Kidney capillary endothelial cell (primary cell): ENCODE measurements at regions not wholly inside any gene's neighbourhood (a gene's known extent, or its start where the extent isn't known, plus 50 kb on each side); places are given as distances from the start of the nearest gene placed in this dataset.
"Not testable (repeated sequence)": the region's sequence is repeated elsewhere in the genome, so short reads cannot be mapped to it uniquely, and the experiment has no call there.

Experiments
- DNase-seq: peaks from one replicate; pipeline ENCODE4 v3.0.0-alpha.2; 2018; ENCODE audit warnings: low spot score

DNA sequence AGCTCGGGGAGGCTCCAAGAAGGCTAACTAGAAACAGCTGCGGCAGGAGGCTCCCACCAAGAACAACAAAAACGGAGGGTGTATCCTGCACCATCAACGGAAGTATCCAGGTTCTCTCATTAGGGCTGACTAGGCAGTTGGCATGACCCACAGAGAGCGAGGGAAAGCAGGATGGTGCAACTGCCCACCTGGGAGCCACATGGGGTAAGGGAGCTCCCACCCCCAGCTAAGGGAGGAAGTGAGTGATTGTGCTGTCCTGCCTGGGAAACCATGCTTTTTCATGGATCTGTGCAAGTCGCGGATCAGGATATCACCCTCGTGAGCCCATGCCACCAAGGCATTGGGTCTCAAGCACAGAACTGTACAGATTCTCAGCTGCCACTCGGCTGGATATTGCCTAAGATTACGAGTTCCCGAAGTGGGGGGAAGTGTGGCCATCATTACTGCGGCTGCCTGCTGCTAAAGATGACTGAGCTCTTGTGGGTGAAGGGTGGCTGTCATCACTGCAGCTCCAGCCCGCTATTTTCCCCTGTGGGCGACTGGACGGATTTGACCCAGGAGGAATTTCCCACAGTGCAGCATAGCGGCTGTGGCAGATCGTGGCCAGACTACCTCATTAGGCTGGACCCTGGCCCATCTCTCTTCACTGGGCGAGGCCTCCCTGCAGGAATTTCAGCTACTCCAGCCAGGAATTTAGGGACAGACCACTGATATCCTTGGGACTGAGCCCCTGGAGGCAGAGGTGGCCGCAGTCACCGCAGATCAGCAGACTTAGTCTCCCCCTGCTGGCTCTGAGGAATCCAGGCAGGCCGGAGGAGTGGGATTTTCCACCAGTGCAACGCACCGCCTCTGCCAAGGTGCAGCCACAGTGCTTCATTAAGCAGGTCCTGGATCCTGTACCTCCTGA, 515.7 kb downstream of the FRK start:
- DNase-seq = no peak

DNA sequence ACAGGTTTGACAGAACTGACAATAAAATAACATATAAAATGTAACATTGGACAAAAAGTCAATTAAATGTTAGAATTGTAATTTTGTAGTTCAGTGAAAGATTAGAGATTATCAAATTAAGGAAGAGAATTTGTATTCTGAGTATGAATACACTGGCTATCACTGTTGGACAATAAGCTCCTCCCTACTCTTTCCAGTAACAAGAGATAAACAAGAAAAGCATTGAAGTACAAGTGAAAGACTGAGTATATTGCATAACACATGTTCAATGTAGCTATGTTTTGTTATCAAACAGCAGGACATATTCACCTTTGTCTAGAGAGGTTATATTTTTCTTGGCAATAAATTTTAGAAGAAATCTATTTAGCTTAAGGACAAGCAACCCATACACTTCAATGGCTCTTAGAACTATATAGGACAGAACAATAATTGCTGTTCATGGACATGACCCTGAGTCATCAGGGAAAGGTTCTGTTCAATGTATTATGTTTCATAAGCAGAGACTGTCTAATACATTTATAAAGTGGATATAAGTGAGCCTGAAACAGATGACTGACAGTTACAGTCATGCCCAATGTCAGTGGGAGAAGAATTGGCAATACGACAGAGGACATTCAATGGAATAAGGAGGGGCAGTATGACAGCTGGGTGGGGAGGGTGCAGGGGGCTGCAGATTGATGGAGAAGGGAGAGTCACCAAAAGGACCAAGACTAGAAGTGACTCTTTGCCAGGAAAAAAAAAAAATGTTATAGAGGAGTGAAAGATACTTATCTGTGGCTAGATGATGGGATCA, 520.4 kb downstream of the FRK start:
- no peak for DNase-seq

DNA sequence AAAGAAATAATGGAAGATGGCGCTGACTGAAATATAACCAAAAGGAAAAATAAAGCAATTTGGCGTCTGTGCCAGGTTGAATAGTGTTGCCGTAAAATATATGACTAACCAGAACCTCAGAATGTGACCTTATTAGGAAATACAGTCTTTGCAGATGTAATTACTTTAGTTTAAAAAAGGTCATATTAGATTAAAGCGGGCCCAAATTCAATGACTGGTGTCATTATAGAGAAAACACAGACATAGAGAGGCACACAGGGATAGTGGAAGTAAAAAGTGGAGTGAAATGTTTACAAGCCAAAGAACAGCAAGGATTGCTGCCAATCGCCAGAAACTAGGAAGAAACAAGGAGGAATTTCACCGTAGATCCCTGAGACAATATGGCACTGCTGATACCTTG, 521.2 kb downstream of the FRK start:
- no peak for DNase-seq

DNA sequence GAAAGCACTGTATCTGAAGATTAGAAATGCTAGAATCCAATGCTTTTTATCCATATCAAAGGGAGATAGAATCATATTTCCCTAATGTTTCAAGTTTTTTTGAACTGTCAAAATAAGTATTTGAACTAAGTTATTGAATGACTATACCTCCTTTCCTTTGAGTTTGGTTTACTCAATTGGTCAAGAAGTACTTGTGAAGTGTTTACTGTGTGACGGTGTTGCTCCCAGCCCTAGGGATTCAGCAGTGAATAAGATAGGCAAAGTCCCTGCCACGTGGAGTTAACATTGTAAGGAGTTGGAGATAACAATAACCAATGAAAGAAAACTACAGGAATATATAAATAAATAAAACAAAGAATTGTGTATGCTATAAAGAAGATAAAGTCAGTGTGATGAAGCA, 535.9 kb downstream of the FRK start:
- no peak for DNase-seq

DNA sequence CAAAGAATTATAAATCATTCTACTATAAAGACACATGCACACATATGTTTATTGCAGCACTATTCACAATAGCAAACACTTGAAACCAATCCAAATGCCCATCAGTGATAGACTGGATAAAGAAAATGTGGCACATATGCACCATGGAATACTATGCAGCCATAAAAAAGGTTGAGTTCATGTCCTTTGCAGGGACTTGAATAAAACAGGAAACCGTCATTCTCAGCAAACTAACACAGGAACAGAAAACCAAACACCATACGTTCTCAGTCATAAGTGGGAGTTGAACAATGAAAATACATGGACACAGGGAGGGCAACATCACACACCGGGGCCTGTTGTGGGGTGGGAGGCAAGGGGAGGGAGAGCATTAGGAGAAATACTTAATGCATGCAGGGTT, 538.9 kb downstream of the FRK start:
- not testable (repeated sequence) for DNase-seq

DNA sequence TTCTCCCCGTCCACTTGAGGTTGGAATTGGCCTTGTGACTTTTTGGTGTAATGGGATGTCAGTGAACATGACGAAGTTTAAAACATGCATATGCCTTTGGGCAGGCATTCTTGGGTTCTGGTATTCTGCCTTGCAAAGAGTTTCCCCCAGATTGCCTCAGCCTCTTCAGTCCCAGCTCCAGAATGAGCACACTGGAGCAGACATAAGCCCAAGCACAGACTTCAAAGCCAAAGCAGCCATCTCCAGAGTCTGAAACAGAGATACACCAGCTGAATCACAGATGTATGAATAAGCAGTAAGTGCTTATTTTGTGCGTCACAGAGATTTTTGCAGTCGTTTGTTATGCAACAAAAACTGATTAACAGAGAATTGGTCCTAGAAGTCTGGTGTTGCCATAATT, 546.0 kb downstream of the FRK start:
- no peak for DNase-seq

DNA sequence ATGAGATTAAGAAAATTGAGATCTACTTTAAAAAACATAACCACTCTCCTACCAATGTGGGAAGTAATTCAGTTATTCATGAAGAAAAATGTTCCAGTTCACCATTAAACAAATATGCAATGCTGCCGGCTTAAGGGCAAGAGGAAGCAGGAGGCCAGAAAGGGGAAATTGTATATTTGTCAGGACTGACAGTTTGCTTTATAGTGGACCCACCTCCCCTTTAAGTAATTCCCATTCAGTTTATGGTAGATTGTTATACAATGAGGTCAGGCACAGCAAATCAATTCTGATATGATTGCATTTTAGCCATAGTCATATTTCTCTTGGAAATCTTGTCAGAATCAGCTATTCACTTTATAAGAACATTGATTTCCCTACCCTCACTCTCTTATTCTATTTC, 547.8 kb downstream of the FRK start:
- no peak for DNase-seq

DNA sequence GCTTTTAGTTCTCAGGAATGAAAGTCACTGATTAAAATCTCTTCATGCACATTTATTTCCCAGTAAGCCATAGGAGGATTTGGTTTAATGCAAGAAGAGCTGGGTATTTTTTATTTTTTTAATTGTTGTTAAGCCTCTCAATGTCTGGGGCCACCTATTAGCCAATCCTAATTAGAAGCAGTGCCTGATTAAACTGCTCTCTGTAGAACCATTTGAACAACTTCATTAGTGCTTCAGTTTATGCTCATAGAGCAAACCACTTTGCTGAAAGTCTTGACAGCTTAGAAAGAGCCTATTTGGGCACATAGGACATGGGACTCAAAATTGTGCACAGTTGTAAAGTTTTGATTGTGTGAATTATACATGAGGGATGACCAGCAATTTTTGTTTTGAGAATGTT, 548.9 kb downstream of the FRK start:
- no peak for DNase-seq

DNA sequence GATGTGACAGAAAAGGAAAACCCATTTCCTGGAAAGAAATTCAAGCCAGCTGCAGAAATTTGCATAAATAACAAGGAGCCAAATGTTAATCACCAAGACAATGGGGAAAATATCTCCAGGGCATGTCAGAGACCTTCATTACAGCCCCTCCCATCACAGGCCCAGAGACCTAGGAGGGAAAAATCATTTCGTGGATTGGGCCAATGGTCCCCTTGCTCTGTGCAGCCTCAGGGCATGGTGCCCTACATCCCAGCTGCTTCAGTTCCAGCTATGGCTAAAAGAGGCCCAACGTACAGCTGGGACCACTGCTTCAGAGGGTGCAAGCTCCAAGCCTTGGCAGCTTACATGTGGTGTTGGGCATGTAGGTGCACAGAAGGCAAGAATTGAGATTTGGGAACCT, 558.3 kb downstream of the FRK start:
- DNase-seq = not testable (repeated sequence)

DNA sequence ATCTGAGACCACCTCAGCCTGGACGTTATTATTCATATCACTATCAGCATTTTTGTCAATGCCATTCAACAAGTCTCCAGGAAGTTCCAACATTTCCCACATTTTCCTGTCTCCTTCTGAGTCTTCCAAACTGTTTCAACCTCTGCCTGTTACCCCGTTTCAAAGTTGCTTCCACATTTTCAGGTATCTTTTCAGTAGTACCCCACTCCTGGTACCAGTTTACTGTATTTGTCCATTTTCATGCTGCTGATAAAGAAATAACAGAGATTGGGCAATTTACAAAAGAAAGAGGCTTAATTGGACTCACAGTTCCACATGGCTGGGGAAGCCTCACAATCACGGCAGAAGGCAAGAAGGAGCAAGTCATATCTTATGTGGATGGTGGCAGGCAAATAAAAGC, 565.5 kb downstream of the FRK start:
- no peak for DNase-seq

DNA sequence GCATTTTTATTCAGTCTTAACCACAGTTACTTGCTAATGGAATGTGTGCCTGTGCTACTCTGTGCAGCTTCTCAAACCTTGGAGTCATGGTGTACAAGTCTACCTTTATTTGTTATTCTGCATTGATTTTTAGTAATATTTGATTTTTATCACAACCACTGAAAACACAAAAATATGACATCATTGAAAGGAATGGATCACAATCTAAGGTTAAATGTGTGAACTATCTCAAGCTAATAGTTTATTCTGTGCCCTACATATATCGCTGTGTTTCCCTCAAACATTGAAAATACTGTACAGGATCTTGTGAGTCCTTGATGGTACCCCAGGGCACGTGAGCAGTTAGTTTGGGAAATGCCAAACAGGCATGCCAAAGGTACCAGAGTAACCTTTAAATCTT, 573.4 kb downstream of the FRK start:
- no peak for DNase-seq

DNA sequence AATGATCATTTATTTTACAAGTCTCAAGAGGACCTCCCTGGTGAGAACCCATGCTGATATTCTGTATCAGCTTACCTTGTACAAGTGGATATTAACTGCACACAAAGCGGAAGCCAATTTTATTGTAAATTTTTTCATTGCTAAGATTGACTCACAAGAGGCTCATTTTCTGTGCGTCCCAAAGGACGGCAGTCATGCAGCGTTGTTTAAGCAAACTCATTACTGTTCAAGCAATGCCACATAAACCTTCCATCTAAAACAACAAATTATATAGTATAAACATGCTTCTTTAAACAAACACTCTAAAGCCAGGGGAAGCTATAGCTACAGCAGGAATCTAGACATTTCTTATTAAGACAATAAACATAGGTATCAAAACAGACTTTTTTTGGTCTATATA, 575.3 kb downstream of the FRK start:
- DNase-seq = no peak

DNA sequence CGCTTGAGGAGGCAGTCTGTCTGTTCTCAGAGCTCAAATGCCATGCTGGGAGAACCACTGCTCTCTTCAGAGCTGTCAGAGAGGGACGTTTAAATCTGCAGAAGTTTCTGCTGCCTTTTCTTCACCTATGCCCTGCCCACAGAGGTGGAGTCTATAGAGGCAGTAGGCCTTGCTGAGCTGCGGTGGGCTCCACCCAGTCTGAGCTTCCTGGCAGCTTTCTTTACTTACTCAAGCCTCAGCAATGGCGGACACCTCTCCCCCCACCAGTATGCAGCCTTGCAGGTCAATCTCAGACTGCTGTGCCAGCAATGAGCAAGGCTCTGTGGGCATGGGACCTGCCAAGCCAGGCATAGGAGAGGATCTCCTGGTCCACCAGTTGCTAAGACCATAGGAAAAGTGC, 580.1 kb downstream of the FRK start:
- DNase-seq = not testable (repeated sequence)

DNA sequence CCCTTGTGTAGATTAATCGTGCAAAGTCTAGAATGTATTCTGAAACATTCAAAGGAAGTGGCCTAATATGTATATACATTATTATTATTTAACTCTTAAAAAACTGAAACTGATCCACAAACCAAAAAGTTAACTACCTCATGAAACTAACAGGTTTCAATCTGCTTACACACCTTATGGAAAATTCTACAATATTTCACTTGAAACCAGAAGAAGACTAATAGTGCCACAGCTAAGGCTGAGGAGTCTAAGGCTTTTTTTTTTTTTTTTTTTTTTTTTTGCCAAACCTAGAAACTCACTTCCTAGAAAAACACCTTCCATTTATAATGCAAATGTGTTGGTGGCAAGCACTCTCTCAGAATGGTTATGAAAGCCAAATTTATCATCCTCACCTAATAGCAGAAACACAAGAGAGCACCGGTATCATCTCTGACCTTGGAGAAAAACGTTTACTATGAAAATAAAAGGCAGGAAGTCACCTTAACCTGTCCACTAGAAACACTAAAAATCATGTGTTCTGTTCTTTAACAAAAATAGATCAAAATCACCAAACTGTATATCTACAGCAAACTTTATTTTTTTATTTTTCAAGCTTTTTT, 586.1 kb downstream of the FRK start:
- no peak for DNase-seq

DNA sequence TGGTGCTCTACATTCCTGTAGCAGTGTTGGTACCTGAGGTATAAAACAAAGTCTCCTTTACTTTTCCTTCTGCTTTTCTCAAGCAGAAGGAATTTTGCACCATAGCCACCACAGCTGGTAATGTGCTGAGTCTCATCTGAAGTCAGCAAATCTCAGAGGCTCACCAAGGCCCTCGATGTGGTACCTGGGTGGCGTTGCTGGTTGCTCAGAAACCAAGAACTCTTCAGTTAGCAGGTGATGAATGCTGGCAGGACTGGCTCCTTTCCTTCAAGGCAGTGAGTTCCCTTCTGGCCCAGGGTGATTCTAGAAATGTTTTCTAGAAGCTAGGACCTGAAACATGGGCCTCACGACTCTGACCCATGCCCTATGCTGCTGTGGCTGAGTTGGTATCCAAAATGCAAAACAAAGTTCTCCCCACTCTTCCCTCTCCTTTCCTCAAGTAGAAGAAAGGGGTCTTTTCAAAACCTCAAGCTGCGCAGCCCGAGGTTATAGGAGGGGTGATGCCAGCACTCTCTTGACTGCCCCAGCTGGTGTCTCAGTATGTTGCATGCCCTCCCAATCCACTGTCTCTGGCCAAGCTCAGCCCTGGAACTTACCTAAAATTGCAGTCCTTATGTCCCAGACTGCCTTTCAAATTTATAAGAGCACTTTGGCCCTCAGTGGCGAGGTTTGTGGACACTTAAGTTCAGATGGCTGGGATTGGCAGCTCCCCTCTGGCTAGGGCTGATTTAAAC, 592.3 kb downstream of the FRK start:
- no peak for DNase-seq

DNA sequence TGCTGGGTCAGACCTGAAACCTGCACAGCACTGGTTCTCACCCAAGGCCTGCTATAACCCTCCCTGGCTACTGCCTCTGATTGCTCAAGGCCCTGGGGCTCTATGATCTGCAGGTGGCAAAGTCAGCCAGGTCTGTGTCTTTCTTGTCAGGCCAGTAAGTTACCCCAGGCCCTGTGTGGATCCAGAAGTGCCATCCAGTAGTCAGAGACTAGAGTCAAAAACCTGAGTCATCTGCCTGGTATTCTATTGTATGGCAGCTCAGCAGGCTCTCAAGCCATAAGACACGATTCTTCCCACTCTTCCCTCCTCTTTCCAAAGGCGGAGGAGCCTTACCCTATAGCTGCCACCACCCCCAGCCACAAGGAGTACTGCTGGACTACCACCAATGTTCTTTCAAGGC, 593.0 kb downstream of the FRK start:
- DNase-seq = no peak

DNA sequence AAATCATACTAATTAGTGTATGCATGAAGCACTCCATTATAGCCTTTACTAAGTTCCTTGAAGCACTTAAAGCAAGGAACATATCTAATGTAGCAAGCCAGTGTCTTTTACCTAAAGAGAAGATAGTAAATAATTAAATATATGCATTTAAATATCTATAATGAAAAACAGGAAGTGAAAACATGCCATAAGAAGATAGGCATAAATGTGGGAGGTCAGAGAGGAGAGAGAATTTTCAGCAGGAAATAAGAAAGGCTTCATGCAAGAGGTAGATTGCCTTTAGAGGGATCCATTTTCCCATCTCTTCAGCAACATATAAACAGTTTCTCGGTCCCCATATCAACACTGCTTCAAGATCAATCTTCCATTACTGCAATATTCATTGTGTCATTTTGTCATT, 599.8 kb downstream of the FRK start:
- no peak for DNase-seq

DNA sequence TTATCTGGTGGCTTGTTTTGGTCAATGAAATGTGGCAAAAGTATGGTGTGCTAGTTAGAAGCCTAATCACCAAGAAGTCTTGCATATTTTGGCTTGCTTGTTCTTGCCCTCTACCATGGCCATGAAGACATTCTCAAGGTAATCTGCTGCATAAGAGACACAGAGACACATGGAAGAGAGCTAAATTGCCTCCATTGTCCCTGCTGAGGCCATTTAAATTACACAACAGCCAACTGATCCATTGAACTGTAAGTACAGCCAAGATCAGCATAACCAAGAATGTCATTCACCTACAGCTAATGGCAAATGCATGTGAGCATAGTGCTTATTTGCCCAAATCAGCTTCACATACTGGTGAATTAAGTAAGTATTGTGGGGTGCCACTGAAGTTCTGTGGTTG, 603.8 kb downstream of the FRK start:
- DNase-seq = no peak

DNA sequence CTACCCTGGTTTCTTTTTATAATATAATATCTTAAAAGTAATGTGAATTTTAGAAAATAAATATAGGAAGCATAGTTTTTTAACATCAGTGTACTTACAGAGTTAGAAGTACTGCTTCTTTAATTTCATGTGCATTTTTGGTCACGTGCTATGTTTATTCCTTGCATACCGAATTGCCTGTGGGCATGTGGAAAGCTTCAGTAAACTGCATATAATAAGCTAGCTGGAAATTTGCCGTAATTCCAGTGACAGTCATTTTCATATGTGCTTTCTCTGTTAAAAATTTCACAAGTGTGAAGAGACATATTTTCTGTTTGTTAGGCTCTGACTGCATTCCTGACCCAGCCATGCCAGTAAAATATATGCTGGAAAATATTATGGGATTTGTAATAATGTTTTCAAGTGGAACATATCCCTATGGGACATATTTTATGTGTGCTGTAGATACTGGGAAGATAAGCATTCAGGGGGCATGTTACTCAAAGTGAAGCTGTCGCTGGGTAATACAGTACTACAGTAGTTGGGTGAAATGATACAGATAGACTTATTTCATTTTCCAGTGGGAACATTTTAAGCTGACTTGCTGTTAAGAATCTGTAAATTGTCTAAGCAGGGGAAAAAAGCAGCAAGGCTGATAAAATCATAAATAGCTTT, 616.7 kb downstream of the FRK start:
- DNase-seq = no peak

DNA sequence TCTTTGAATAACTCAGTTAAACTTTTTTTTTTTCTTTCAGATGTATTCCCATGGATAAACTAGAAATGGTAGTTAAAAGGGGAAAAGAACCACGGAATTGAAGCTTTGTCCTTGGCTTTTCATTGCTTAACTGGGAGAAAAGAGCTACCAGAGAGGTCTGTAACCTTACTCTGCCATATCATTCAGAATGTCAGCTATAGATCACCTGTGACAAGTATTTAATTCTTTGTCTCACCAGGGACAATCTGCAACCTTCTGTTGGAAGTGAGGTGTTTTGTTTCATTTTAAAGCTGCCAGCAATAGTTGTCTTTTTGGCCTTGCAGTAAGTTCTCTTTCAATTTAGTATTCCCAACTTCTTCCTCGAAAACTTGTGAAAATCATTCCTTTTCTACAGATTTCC, 618.4 kb downstream of the FRK start:
- no peak for DNase-seq

DNA sequence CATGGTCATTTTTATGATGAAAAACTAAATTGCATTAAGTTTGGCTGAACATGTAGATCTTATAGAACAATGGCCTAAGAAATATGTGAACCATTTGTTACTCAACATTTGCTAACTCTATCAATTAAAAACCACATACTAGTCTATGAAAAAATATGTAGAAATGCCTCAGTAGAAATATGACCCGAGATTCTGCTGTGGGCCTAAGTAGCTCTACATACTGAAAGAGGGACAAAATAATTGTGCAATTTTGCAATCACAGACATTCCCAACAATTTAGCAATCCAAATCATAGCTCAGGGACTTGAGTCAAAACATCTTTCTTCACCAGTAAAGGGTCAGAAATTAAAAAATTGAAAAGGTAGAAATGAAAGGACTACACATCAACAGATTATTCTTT, 619.0 kb downstream of the FRK start:
- DNase-seq = no peak

DNA sequence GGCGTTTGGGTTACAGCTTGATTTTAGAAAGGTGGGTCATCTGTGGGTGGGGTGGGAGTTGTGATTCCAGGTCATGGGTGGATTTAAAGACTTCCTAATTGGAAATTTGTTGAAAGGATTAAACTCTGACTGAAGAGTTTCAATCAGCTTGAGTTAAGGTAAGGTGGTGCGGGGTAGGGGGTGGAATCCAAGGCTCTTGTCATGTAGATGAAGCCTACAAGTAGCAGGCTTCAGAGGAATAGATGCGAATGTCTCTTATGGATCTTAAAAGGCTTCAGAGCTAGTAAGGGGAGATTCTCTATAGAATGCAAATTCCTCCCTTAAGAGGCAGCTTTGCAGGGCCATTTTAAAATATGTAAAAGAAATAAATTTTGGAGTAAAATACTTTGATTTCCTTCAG, 645.3 kb downstream of the FRK start:
- no peak for DNase-seq
